MM.1S (cell line): ENCODE measurements at regions not wholly inside any gene's neighbourhood (a gene's known extent, or its start where the extent isn't known, plus 50 kb on each side); places are given as distances from the start of the nearest gene placed in this dataset.

Experiments
- CTCF ChIP-seq: fragments of 300-600 bp; sonication (generic); IDR thresholded peaks from 2 replicates; pipeline ENCODE4 v1.5.1; 2016; ENCODE audit warnings: antibody characterized with exemption, low read length, mixed read lengths
- EZH2 ChIP-seq: fragments of 300-600 bp; sonication (generic); optimal IDR thresholded peaks from 2 replicates; pipeline ENCODE3; 2017; ENCODE audit warnings: low read depth, mild to moderate bottlenecking, antibody characterized with exemption, low read length, mixed read lengths
- EZH2phosphoT487 ChIP-seq: fragments of 300-600 bp; sonication (generic); IDR thresholded peaks from 2 replicates; pipeline ENCODE4 v1.6.1; 2018; ENCODE audit warnings: antibody characterized with exemption, low read length

GRCh38 chr12:46468160-46468559, 95.6 kb upstream of the SLC38A2 start:
- TF ChIP-seq CTCF (no peak), EZH2 (no peak), EZH2phosphoT487 (no peak)
